BLaER1 treated with 17β-estradiol and CSF1 and Interleukin-3, amounts not matched to agents 10 nM and 100 nM (cell line): ENCODE measurements at regions not wholly inside any gene's neighbourhood (a gene's known extent, or its start where the extent isn't known, plus 50 kb on each side); places are given as distances from the start of the nearest gene placed in this dataset.

Source experiments
- H3K27ac ChIP-seq, 11 experiments: shearing (Covaris generic); formaldehyde crosslinking; 2 replicates each; pipeline ENCODE4 v1.8.1; 2022
- H3K27me3 ChIP-seq, 11 experiments: shearing (Covaris generic); formaldehyde crosslinking; 2 replicates each; pipeline ENCODE4 v1.8.1; 2022
- H3K36me3 ChIP-seq, 11 experiments: shearing (Covaris generic); formaldehyde crosslinking; 2 replicates each; pipeline ENCODE4 v1.8.1; 2022
- H3K4me1 ChIP-seq, 10 experiments: shearing (Covaris generic); formaldehyde crosslinking; 2 replicates each; pipeline ENCODE4 v1.8.1; 2022
- H3K4me2 ChIP-seq, 11 experiments: shearing (Covaris generic); formaldehyde crosslinking; 2 replicates each; pipeline ENCODE4 v1.8.1; 2022
- H3K4me3 ChIP-seq, 10 experiments: shearing (Covaris generic); formaldehyde crosslinking; 2 replicates each; pipeline ENCODE4 v1.8.1; 2022
- H3K9ac ChIP-seq, 11 experiments: shearing (Covaris generic); formaldehyde crosslinking; 2 replicates each; pipeline ENCODE4 v1.8.1; 2022
- H3K9me3 ChIP-seq, 11 experiments: shearing (Covaris generic); formaldehyde crosslinking; replicated peaks in 1 of 11; 2 replicates each; pipeline ENCODE4 v1.8.1; 2022
- H4K20me1 ChIP-seq, 11 experiments: shearing (Covaris generic); formaldehyde crosslinking; 2 replicates each; pipeline ENCODE4 v1.8.1; 2022
- Cebpa-rat ChIP-seq, 11 experiments: shearing (Covaris generic); IDR thresholded peaks; 2 replicates each; pipeline ENCODE4 v1.8.1; 2022

DNA sequence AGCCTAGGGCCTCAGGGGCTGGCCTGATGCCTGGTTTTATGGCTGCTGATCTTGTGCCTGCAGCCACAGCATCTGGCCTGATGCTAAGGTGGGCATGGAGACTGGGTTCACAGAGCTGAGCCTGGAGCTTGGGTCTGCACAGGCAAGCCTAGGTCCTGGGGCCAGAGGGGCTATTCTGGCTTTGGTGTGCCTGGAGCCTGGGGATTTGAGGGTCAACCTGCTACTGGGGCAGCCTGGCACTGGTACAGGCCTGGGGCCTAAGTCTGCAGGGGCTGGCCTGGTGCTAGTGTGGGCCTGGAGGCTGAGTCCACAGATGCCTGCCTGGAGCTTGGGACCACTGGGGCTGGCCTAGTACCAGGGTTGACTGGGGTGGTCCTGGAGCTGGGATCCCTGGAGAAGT, 481.8 kb upstream of the GHITM start:
- H3K9ac ChIP-seq = no peak overlapping the region
- H3K9me3 ChIP-seq = no peaks in the 10 kb centered on the region
- no peak overlapping the region for H3K4me3 ChIP-seq
- no peaks in the 10 kb centered on the region for H3K36me3 ChIP-seq
- no peaks in the 10 kb centered on the region for H3K27me3 ChIP-seq
- H3K4me2 ChIP-seq = no peak overlapping the region
- no peaks in the 10 kb centered on the region for H4K20me1 ChIP-seq
- no peak overlapping the region for H3K27ac ChIP-seq
- no peak for TF ChIP-seq Cebpa-rat (IDR thresholded peaks at IDR 0.05)
- H3K4me1 ChIP-seq = peaks cover 0 to 4% (median 0%) of the 10 kb centered on the region in 10 experiments; a peak in 2 of 20 replicates

DNA sequence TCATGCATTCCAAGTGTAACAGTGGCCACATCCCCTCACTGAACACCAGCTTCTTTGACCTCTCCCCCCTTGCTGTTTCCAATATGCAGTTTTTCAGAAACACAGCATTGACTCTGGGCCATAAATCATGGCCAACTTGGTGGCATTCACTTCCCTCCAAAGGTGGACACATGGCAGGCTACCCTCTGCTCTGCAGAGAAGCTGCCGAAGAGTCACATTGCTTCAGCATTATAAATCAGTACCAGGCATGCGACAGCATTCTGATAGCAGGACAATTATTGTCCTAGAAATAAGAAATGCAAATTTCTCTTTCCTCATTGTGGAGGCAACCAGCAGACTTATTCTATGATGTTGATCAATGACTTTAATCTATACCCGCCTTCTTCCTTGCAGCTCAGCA, 475.4 kb upstream of the GHITM start:
- H4K20me1 ChIP-seq = no peaks in the 10 kb centered on the region
- H3K4me2 ChIP-seq = no peak overlapping the region
- no peak overlapping the region for H3K9ac ChIP-seq
- no peaks in the 10 kb centered on the region; a peak in 1 of 20 replicates for H3K4me1 ChIP-seq
- H3K4me3 ChIP-seq = no peak overlapping the region
- no peaks in the 10 kb centered on the region for H3K27me3 ChIP-seq
- no peak for TF ChIP-seq Cebpa-rat (IDR thresholded peaks at IDR 0.05)
- H3K36me3 ChIP-seq = no peaks in the 10 kb centered on the region
- no peak overlapping the region for H3K27ac ChIP-seq
- H3K9me3 ChIP-seq = no peaks in the 10 kb centered on the region

DNA sequence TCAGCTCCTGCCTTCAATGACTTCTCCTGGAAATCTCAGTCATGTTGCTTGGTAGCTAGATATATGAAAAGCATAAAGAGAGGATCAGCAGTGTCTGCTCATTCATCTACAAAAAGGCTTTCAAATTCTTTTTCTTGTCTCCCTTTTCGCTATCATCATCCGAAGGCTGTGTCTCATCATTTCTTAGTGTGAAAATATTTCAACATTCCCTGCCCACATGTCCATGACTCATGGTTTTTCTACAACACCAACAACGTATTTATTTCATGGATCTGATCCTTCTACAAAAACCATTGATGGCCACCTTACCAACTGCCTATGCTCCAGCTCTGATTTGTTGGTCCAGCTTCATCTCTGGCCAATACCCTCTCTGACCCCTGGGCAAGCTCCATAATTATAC, 472.5 kb upstream of the GHITM start:
- no peak overlapping the region for H3K9ac ChIP-seq
- TF ChIP-seq Cebpa-rat (IDR thresholded peaks at IDR 0.05) = no peak

DNA sequence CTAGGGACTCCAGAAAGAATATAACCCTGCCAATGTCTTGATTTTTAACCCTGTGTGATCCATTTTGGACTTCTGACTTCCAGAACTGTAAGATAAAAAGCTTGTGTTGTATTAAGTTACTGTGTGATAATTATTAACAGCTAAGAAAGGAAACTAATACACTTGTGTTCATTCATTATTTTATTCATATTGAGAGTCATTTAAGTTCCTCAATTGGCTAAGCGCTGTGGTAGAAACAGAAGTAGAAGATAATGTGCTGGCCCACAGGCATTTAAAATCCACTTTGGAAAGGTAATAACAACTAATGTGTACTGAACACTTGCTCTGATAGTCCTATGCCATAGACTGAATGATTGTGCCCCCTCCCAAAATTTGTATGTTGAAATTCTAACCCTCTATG, 471.7 kb upstream of the GHITM start:
- TF ChIP-seq Cebpa-rat (IDR thresholded peaks at IDR 0.05) = no peak
- Histone ChIP-seq H3K4me1 (no peaks in the 10 kb centered on the region; a peak in 1 of 20 replicates), H3K27me3 (no peaks in the 10 kb centered on the region), H4K20me1 (no peaks in the 10 kb centered on the region), H3K4me3 (no peak overlapping the region), H3K36me3 (no peaks in the 10 kb centered on the region), H3K27ac (no peak overlapping the region), H3K4me2 (no peak overlapping the region), H3K9ac (no peak overlapping the region), H3K9me3 (no peaks in the 10 kb centered on the region)

More for the DNA sequence above, 472.5 kb upstream of the GHITM start:
- no peak overlapping the region for H3K27ac ChIP-seq
- H3K4me1 ChIP-seq = no peaks in the 10 kb centered on the region; a peak in 1 of 20 replicates
- no peaks in the 10 kb centered on the region for H3K9me3 ChIP-seq
- H3K4me2 ChIP-seq = peak overlapping the region in 1 of 11 experiments; percentile 15; a peak in 1 of 22 replicates
- no peaks in the 10 kb centered on the region for H3K27me3 ChIP-seq
- no peaks in the 10 kb centered on the region for H3K36me3 ChIP-seq
- no peak overlapping the region for H3K4me3 ChIP-seq
- no peaks in the 10 kb centered on the region for H4K20me1 ChIP-seq

DNA sequence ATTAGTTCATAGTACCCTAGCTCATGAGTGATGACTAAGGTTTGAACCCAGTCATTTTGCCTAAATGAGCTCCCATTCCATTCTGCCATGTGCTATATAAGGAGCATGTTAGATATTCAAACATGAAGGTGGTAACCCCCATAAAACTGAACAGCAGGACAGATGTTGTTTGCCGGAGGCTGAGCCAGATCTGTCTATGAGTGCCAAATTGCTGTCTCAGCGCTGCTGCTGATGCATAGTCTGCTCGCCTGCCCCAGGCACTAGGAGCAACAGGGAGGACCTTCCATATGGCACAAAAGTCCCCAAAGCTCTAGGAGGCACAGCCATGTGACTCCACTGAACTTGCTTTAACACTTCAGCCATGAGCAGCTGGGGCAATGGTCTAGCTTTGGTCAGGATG, 466.0 kb upstream of the GHITM start:
- Histone ChIP-seq H3K4me1 (no peaks in the 10 kb centered on the region), H3K27me3 (no peaks in the 10 kb centered on the region), H4K20me1 (no peaks in the 10 kb centered on the region), H3K9me3 (no peaks in the 10 kb centered on the region), H3K27ac (no peak overlapping the region), H3K36me3 (no peaks in the 10 kb centered on the region), H3K9ac (no peak overlapping the region), H3K4me2 (no peak overlapping the region), H3K4me3 (no peak overlapping the region)
- no peak for TF ChIP-seq Cebpa-rat (IDR thresholded peaks at IDR 0.05)

DNA sequence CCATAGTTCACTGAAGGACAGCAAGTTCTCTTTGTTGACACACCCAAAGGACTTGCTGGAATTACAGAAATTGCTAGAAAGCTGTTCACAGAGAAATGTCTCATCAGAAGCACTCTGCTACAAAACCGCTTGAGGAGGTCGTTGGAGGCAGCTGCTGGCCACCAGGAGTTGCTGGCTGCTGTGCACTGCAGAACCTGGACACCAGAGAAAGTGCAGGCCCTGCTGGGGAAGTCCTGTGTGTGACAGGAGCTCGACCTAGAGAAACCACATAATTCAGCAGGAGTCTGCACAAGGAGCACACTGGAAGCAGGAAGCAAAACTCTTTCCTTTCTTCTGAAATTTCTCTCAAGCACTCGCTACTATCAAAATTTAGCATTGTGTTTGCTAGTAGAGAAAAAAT, 461.5 kb upstream of the GHITM start:
- H3K4me1 ChIP-seq = no peaks in the 10 kb centered on the region
- no peak overlapping the region for H3K4me3 ChIP-seq
- H4K20me1 ChIP-seq = no peaks in the 10 kb centered on the region
- no peaks in the 10 kb centered on the region for H3K27me3 ChIP-seq
- no peak overlapping the region for H3K9ac ChIP-seq
- H3K36me3 ChIP-seq = no peaks in the 10 kb centered on the region
- H3K27ac ChIP-seq = no peak overlapping the region
- no peak for TF ChIP-seq Cebpa-rat (IDR thresholded peaks at IDR 0.05)
- H3K4me2 ChIP-seq = no peak overlapping the region
- no peaks in the 10 kb centered on the region for H3K9me3 ChIP-seq

DNA sequence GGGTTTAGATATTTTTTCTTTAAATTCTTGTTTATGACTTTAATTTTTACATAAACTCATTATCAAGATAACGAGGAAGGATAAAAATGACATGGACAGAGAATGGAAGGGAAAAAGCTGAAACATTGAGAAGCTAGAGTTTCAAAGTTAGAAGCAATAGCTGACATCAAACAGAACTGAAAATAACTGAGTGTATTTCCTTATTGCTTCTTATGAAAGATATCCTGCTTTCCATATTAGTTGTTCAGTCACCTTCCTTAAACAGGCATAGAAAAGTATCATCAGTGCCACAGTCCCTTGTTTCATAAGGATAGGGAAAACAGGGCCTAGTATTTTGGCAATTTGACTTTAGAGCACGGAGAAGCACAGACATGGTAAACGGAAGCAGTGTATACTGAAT, 460.5 kb upstream of the GHITM start:
- Histone ChIP-seq H3K4me1 (no peaks in the 10 kb centered on the region), H3K27ac (no peak overlapping the region), H3K36me3 (no peaks in the 10 kb centered on the region), H3K27me3 (no peaks in the 10 kb centered on the region), H3K9me3 (no peaks in the 10 kb centered on the region), H3K4me3 (no peak overlapping the region), H3K4me2 (no peak overlapping the region), H3K9ac (no peak overlapping the region), H4K20me1 (no peaks in the 10 kb centered on the region)
- TF ChIP-seq Cebpa-rat (IDR thresholded peaks at IDR 0.05) = no peak

DNA sequence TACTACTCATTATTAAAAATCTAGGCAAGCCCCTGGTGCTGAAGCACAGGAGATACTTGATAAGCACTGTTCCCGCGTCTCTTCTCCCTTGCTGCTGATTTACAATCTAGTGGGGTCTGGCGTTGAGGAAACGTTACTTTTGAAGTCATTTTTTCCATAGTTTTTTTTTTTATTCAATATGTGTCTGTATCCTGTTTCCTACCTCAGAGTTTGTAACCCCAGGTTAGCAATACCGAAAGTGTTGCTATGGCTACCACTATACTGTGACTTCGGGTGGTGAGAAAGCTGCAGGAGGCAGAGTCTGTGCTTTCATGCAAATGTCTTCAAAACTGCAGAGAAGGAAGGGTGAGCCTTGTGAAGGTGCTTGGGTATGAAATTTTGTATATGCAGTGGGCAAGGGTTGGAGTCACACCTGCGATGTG, 458.8 kb upstream of the GHITM start:
- no peak for TF ChIP-seq Cebpa-rat (IDR thresholded peaks at IDR 0.05)
- no peak overlapping the region for H3K9ac ChIP-seq
- H4K20me1 ChIP-seq = no peaks in the 10 kb centered on the region
- H3K27me3 ChIP-seq = no peaks in the 10 kb centered on the region
- no peak overlapping the region for H3K4me2 ChIP-seq
- no peaks in the 10 kb centered on the region for H3K4me1 ChIP-seq
- no peaks in the 10 kb centered on the region for H3K36me3 ChIP-seq
- H3K4me3 ChIP-seq = no peak overlapping the region
- no peak overlapping the region for H3K27ac ChIP-seq
- H3K9me3 ChIP-seq = no peaks in the 10 kb centered on the region

DNA sequence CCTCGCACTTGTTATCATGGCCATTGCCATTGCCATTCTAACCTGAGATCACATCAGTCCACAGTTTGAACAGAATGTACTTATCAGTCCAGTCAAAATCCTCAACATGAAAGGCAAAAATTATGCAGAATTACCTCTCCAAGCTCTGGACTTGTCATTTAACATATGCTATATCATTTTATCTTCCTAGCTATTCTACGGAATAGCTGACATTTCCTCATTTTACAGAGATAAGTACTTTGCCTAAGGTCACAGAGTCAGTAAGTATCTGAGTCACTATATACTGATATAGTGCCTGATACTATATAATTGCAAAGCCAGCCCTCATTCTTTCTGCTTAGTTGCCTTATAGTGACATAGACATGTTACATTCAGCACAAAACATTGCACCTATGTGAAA, 456.9 kb upstream of the GHITM start:
- Histone ChIP-seq H3K36me3 (no peaks in the 10 kb centered on the region), H3K4me2 (no peak overlapping the region), H3K9me3 (no peaks in the 10 kb centered on the region), H3K4me1 (no peaks in the 10 kb centered on the region), H4K20me1 (no peaks in the 10 kb centered on the region), H3K4me3 (no peak overlapping the region), H3K27me3 (no peaks in the 10 kb centered on the region), H3K9ac (no peak overlapping the region), H3K27ac (no peak overlapping the region)
- no peak for TF ChIP-seq Cebpa-rat (IDR thresholded peaks at IDR 0.05)

DNA sequence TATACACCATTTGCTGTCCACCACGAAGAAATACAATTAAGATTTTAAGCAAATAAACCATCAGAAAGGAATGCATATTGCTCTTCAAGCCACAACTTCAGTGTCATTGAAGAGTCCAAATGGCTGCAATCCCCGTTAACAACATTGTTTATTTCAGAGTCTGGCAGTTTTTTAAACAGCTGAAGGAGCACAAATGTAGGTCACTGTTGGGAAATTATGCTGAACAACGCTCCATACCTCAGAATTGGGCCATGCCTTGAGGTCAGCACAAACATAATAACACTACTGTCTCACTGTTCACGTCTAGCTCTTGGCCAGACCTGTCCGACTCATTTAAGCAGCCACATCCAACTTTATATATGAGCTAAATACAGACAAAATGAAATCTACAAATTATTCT, 453.9 kb upstream of the GHITM start:
- no peaks in the 10 kb centered on the region for H3K27me3 ChIP-seq
- no peak overlapping the region for H3K27ac ChIP-seq
- no peak overlapping the region for H3K9ac ChIP-seq
- no peaks in the 10 kb centered on the region for H3K4me1 ChIP-seq
- TF ChIP-seq Cebpa-rat (IDR thresholded peaks at IDR 0.05) = no peak
- no peaks in the 10 kb centered on the region for H4K20me1 ChIP-seq
- H3K4me3 ChIP-seq = no peak overlapping the region
- no peak overlapping the region for H3K4me2 ChIP-seq
- H3K9me3 ChIP-seq = no peaks in the 10 kb centered on the region
- no peaks in the 10 kb centered on the region for H3K36me3 ChIP-seq
